Islet of Langerhans (tissue), 1 donor: ENCODE measurements at regions not wholly inside any gene's neighbourhood (a gene's known extent, or its start where the extent isn't known, plus 50 kb on each side); places are given as distances from the start of the nearest gene placed in this dataset.
"Not testable (repeated sequence)": the region's sequence is repeated elsewhere in the genome, so short reads cannot be mapped to it uniquely, and the experiment has no call there.

ENCODE experiments used
- FAIRE-seq: peaks from one replicate; lab custom pipeline; 2011; peaks lifted over from hg19 to GRCh38; lab: Jason Lieb, UNC

GRCh38 chr6:43998592-43999243, 128.5 kb downstream of the MRPL14 start:
- not testable (repeated sequence) for FAIRE-seq

- FAIRE-seq = not testable (repeated sequence)
These were observed 129.2 kb downstream of the MRPL14 start for GRCh38 chr6:43997990-43998585.

GRCh38 chr6:43997345-43997677, 129.9 kb downstream of the MRPL14 start:
- FAIRE-seq = no peak

GRCh38 chr6:43996618-43997344, 130.5 kb downstream of the MRPL14 start:
- no peak for FAIRE-seq

- FAIRE-seq = no peak
These were observed 132.1 kb downstream of the MRPL14 start for GRCh38 chr6:43995137-43995536.

- no peak for FAIRE-seq
These were observed 133.2 kb downstream of the MRPL14 start for GRCh38 chr6:43993881-43994523.

GRCh38 chr6:43992783-43993644, 134.2 kb downstream of the MRPL14 start:
- FAIRE-seq = no peak

GRCh38 chr6:43992126-43992663, 135.1 kb downstream of the MRPL14 start:
- no peak for FAIRE-seq

GRCh38 chr6:43990627-43991619, 136.3 kb downstream of the MRPL14 start:
- FAIRE-seq = peak; percentile 17

- FAIRE-seq = no peak
These were observed 137.0 kb downstream of the MRPL14 start for GRCh38 chr6:43990275-43990626.

- no peak for FAIRE-seq
These were observed 137.6 kb downstream of the MRPL14 start for GRCh38 chr6:43989581-43990146.

GRCh38 chr6:43988801-43989200, 138.5 kb downstream of the MRPL14 start:
- no peak for FAIRE-seq

- no peak for FAIRE-seq
These were observed 139.3 kb downstream of the MRPL14 start for GRCh38 chr6:43987838-43988439.

- no peak for FAIRE-seq
These were observed 141.0 kb downstream of the MRPL14 start for GRCh38 chr6:43986177-43986825.

- no peak for FAIRE-seq
These were observed 141.9 kb downstream of the MRPL14 start for GRCh38 chr6:43985329-43985728.

- no peak for FAIRE-seq
These were observed 142.6 kb downstream of the MRPL14 start for GRCh38 chr6:43984442-43985321.

GRCh38 chr6:43983632-43984031, 143.6 kb downstream of the MRPL14 start:
- no peak for FAIRE-seq

- no peak for FAIRE-seq
These were observed 144.1 kb downstream of the MRPL14 start for GRCh38 chr6:43983191-43983590.
